Dermis blood vessel endothelial cell (primary cell): ENCODE measurements at regions not wholly inside any gene's neighbourhood (a gene's known extent, or its start where the extent isn't known, plus 50 kb on each side); places are given as distances from the start of the nearest gene placed in this dataset.

Source experiments
- DNase-seq: peaks from one replicate; pipeline ENCODE4 v3.0.0; 2010

DNA sequence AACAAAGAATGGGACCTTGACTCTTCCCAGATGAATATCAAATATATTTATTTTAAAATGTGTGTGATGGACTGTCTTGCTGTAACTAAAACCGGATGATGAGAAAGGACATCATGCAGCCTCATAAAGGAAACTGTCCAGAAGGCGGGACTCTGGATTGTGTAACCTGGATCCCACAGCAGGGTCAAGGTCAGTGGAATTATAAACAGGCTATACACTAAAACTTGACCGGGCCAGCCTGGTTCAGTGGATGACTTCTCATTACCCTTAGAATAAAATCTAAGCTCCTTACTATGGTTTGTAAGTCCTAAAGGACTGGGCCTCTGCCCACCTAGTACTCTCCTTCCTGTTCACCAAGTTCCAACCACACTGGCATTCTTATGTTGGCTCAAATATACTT lies 280.3 kb downstream of the ELAVL2 start:
- no peak for DNase-seq

GRCh38 chr9:23551311-23551721 lies 274.7 kb downstream of the ELAVL2 start:
- DNase-seq: no peak

- no peak for DNase-seq
Observed at GRCh38 chr9:23551929-23552707, 273.9 kb downstream of the ELAVL2 start.

GRCh38 chr9:23552876-23553601 lies 273.0 kb downstream of the ELAVL2 start:
- no peak for DNase-seq

- DNase-seq: no peak
Observed at GRCh38 chr9:23554686-23555085, 271.4 kb downstream of the ELAVL2 start.

GRCh38 chr9:23555851-23556250 lies 270.2 kb downstream of the ELAVL2 start:
- no peak for DNase-seq

GRCh38 chr9:23556459-23556858 lies 269.6 kb downstream of the ELAVL2 start:
- no peak for DNase-seq

- no peak for DNase-seq
Observed at GRCh38 chr9:23557689-23558088, 268.4 kb downstream of the ELAVL2 start.

GRCh38 chr9:23559522-23559921 lies 266.5 kb downstream of the ELAVL2 start:
- DNase-seq: no peak

- DNase-seq: no peak
Observed at GRCh38 chr9:23563517-23563916, 262.5 kb downstream of the ELAVL2 start.

DNA sequence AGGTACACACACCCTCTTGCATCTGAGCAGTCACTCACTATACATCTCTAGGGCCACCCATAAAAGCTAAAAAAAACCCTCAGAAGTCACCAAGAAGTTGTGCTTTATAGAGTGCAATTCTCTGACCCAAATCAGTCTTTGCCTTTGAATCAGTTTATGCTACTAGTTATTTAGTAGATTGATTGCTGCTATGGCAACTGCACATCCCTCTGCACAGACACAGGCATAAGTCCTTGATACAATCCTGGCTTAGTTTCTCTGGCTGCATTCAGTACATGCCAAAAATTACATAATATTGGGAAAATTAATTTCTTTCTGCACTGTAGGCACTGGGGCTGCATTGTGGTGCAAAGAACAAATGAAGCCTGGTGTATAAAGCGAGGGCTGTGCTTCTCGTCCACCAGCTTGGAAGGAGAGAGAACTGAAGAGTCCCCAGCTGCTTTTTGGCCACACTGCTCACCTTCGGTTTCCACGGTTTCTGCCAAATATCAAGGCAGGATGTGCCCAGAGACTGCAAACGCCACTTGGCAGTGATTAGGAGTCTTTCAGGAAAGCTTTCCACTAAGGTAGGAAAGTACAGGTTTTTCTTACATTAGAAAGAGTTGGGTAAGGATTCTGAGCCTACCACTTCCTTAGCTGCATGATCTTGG lies 258.4 kb downstream of the ELAVL2 start:
- DNase-seq: no peak

DNA sequence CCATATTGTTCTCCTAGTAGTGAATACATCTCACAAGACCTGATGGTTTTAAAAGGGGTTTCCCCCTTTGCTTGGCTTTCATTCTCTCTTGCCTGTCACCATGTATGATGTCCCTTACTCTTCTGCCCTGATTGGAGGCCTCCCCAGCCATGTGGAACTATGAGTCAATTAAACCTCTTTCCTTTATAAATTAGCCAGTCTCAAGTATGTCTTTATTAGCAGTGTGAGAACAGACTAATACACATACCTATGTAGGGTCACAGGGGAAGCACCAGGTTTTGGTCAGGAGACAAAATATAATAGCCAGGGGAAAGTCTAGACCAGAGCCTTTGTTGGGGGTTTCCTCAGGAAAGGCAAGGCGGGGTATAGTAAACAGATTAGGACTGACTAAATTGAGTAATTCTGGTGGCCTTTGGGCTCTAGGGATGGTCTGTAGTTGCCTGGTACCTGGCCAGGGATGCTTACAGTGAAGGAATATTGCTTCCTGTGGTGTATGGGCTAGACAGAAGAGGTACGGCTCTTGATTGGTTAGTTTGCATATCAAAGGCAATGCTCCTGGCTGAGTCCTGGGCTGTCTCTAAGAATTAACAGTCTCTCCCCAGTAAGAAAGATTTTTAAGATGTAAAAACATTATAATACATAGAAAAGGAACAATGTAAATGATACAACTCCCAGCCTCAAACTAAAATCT lies 254.5 kb downstream of the ELAVL2 start:
- DNase-seq: no peak

DNA sequence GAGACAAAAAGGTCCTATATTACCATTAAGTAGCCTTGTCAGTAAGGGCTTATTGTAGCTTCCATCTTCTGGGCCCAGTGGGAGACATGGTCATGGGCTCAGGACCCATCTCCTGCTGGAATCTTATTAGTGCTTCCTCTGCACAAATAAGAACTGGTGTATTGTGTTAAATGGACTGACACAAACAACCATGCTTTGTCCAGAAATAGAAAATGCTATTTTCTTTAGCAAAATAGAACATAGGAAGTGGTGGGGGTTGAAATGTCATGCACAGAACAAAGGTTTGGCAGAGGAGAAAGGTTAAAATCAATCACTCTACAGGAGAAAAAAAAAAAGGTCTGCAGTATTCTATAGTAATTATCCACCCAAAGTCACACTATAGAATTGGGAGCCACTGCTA lies 252.2 kb downstream of the ELAVL2 start:
- no peak for DNase-seq

- no peak for DNase-seq
Observed at GRCh38 chr9:23577611-23578010, 248.4 kb downstream of the ELAVL2 start.

DNA sequence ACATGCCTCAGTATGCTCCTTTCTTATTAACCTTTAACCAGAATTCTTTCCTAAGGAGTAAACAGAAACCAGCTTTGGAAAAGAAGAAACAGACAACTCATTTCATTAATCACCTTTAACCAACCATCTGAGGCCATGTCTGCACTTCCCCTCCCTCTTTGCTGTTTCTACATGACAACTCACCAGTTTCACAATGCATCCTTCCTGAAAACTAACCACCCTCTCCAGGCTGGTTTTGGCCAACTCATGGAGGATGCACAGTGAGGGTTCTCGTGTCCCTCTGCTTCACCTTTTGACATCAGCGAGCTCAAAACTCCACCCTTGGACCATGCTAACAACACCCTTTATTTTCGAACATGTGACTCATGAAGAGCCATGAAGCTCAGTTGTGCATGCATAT lies 244.1 kb downstream of the ELAVL2 start:
- DNase-seq: no peak

GRCh38 chr9:23582836-23583235 lies 243.2 kb downstream of the ELAVL2 start:
- no peak for DNase-seq

DNA sequence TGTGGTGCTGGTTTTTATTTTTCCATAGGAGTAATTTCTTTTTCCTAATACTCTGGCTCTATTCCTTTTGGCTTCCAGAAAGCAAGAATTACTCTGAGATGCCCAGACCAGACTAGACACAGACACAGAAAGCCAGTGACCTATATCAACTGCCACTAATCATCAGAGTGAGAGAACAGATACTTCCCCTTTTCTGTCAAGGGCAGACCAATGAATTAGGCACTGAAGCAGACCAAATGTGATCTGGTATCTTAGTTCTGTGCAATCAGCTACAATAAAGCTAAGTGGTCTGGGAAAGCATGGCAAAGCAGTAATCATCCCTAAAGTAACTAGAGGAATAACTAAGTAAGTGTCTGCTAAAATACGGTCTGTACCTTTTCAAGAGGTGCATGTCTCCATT lies 239.1 kb downstream of the ELAVL2 start:
- DNase-seq: no peak

- no peak for DNase-seq
Observed at GRCh38 chr9:23587433-23587832, 238.6 kb downstream of the ELAVL2 start.

GRCh38 chr9:23587903-23588302 lies 238.1 kb downstream of the ELAVL2 start:
- DNase-seq: no peak

- no peak for DNase-seq
Observed at GRCh38 chr9:23590276-23591000, 235.6 kb downstream of the ELAVL2 start.

DNA sequence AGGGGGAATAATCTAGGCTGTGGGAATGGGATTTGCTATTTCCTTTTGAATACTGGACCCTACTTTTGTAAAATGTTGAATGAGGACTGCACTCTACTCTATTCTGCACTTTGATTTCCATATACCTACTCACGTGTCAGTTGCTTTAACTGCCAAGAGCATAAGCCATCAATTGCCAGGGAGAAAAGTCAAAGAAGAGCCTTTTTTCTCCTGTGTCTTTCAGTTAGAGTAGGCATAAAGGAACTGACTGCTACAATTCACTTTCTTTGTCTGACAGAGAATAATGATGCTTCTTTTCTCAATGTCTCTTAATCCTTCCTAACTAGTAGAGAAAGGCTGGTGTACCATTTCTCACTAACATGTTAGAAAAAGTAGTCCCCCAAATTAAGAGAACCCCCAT lies 231.6 kb downstream of the ELAVL2 start:
- no peak for DNase-seq

DNA sequence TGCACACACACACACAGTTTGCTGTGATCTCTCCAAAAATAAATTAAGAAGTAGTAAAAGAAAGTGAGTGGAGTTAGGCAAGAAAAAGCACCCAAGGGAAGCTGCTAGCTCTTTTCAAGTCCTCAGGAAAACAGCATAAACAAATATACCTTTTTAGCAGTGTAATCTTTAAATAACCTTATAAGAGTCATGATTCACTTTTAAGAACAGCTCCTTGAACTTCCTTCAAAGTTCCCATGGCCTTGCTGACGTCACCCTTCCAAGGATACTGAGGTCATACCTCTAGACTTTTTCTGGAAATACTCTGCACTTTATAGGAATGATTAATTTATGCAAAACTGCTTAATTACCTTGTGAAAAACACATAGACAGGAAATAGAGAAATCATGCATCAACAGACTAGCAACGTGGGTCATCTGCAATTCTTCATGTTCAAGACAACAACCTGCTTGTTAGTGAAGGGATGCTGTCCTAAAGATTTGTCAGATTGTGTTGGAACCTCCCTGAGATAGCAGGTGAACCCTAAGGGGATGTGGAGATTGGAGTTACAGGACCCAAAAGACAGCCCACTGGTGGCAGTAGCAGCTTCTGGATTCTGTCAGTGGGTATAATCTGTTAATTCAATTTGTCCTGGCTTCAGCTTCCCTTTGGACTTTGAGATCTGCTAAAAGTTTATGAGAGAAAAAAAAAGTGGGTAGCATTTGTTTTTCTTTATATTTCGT lies 229.0 kb downstream of the ELAVL2 start:
- DNase-seq: no peak
